GM12878 (cell line): ENCODE measurements at regions not wholly inside any gene's neighbourhood (a gene's known extent, or its start where the extent isn't known, plus 50 kb on each side); places are given as distances from the start of the nearest gene placed in this dataset.

Source experiments
- ATAC-seq: fragments of 200-7000 bp; cut with Tn5 transposase; 3 replicates; pipeline ENCODE4 v1.9.1; 2020; ENCODE audit warnings: mild to moderate bottlenecking, moderate library complexity
- BruUV-seq: library from RNA; stranded (reverse); fragments of 400-500 nt; replicated peaks from 2 replicates; lab custom pipeline; 2021; lab: Mats Ljungman, UMichigan
- CTCF ChIA-PET: fragments of 300-600 bp; sonication (Branson Sonifier 250); formaldehyde crosslinking; extraction: SDS; loops from one replicate; lab custom pipeline; 2021; ENCODE audit warnings: inconsistent platforms; lab: Yijun Ruan, JAX
- POLR2A ChIA-PET: fragments of 350-600 bp; formaldehyde crosslinking; extraction: SDS; loops from one replicate; lab custom pipeline; 2021; ENCODE audit warnings: inconsistent platforms; lab: Charles Lee
- RAD21 ChIA-PET: fragments of 300-600 bp; sonication (Branson Sonifier 250); formaldehyde crosslinking; loops from one replicate; lab custom pipeline; 2023; ENCODE audit warnings: antibody characterized with exemption; ENCODE audit not compliant: unreplicated experiment; lab: Charles Lee
- SMC1A ChIA-PET: fragments of 300-600 bp; sonication (Branson Sonifier 250); formaldehyde crosslinking; loops from one replicate; lab custom pipeline; 2023; ENCODE audit not compliant: unreplicated experiment, uncharacterized antibody; lab: Charles Lee
- DNase-seq: peaks from one replicate; pipeline ENCODE4 v3.0.0-alpha.2; 2011; ENCODE audit warnings: low read depth, low spot score
- FAIRE-seq: peaks from 3 replicates; lab custom pipeline; 2011; peaks lifted over from hg19 to GRCh38; lab: Jason Lieb, UNC
- H2AFZ ChIP-seq: 2 replicates; pipeline ENCODE4 v1.6.0; 2011; ENCODE audit warnings: low read depth, low read length, control low read depth; ENCODE audit not compliant: control insufficient read depth
- H3K27ac ChIP-seq: 2 replicates; pipeline ENCODE4 v1.5.1; 2011; ENCODE audit warnings: control low read depth; ENCODE audit not compliant: control insufficient read depth, insufficient read depth
- H3K27me3 ChIP-seq, 2 experiments: replicated peaks in 1 of 2; 2 replicates each; pipeline versions ENCODE4 v1.6.0 to v1.6.1; 2011; ENCODE audit warnings: low read length in 1 of 2; ENCODE audit not compliant: control insufficient read depth in 2 of 2, insufficient read depth in 2 of 2
- H3K36me3 ChIP-seq, 2 experiments: 2 replicates each; pipeline ENCODE4 v1.5.1; 2011; ENCODE audit warnings: low read length in 1 of 2; ENCODE audit not compliant: control insufficient read depth in 2 of 2, insufficient read depth in 2 of 2
- H3K4me1 ChIP-seq: 2 replicates; pipeline ENCODE4 v1.6.1; 2011; ENCODE audit warnings: mild to moderate bottlenecking, low read length, moderate library complexity, mixed read lengths; ENCODE audit not compliant: control insufficient read depth, insufficient read depth
- H3K4me2 ChIP-seq: 2 replicates; pipeline ENCODE4 v1.6.0; 2011; ENCODE audit warnings: control low read depth; ENCODE audit not compliant: control insufficient read depth, insufficient read depth
- H3K4me3 ChIP-seq: fragments of 200-600 bp; sonication (generic); 2 replicates; pipeline ENCODE4 v1.5.1; 2016
- H3K79me2 ChIP-seq: 2 replicates; pipeline ENCODE4 v1.6.0; 2011; ENCODE audit warnings: low read length; ENCODE audit not compliant: control insufficient read depth, insufficient read depth
- H3K9ac ChIP-seq: 2 replicates; pipeline ENCODE4 v1.8.0; 2011; ENCODE audit warnings: low read length, control low read depth, mixed read lengths; ENCODE audit not compliant: control insufficient read depth, insufficient read depth
- H3K9me3 ChIP-seq: replicated peaks from 3 replicates; pipeline ENCODE4 v1.5.1; 2011; ENCODE audit warnings: mild to moderate bottlenecking, low read length; ENCODE audit not compliant: control insufficient read depth, insufficient read depth
- H4K20me1 ChIP-seq: 2 replicates; pipeline ENCODE4 v1.6.0; 2011; ENCODE audit not compliant: control insufficient read depth, insufficient read depth
- BHLHE40 ChIP-seq, 2 experiments: fragments of 450-650 bp in 1 of 2; IDR thresholded peaks; 2 replicates each; pipeline ENCODE4 v1.6.1; 2011 to 2017; ENCODE audit warnings: low read depth in 2 of 2, borderline replicate concordance in 1 of 2, improper control_type of control experiment in 1 of 2, low read length in 1 of 2, mild to moderate bottlenecking in 1 of 2
- CHD4 ChIP-seq: fragments of 200-600 bp; sonication (generic); IDR thresholded peaks from 2 replicates; pipeline ENCODE4 v1.6.1; 2016; ENCODE audit warnings: mild to moderate bottlenecking
- DPF2 ChIP-seq: fragments of 450-650 bp; IDR thresholded peaks from 2 replicates; pipeline ENCODE4 v1.6.1; 2017; ENCODE audit warnings: mild to moderate bottlenecking
- MYC ChIP-seq: IDR thresholded peaks from 2 replicates; pipeline ENCODE4 v1.6.1; 2011; ENCODE audit warnings: mild to moderate bottlenecking, low read length, moderate library complexity, inconsistent platforms; ENCODE audit not compliant: insufficient read depth, insufficient replicate concordance, insufficient read length, severe bottlenecking
- POU2F2 ChIP-seq: IDR thresholded peaks from 3 replicates; pipeline ENCODE4 v1.6.1; 2011; ENCODE audit warnings: low read depth, mild to moderate bottlenecking, low read length, borderline replicate concordance
- SIX5 ChIP-seq: IDR thresholded peaks from 2 replicates; pipeline ENCODE4 v1.6.1; 2011; ENCODE audit warnings: mild to moderate bottlenecking, low read depth, low read length, moderate library complexity; ENCODE audit not compliant: severe bottlenecking
- SMC3 ChIP-seq: IDR thresholded peaks from 2 replicates; pipeline ENCODE4 v1.6.1; 2011; ENCODE audit warnings: low read length, improper control_type of control experiment, borderline replicate concordance
- STAT3 ChIP-seq: IDR thresholded peaks from 2 replicates; pipeline ENCODE4 v1.6.1; 2011; ENCODE audit warnings: low read depth, low read length, improper control_type of control experiment
- TCF7 ChIP-seq: IDR thresholded peaks from 2 replicates; pipeline ENCODE4 v1.6.1; 2014; ENCODE audit warnings: antibody characterized with exemption, borderline replicate concordance
- ZBED1 ChIP-seq: IDR thresholded peaks from 2 replicates; pipeline ENCODE4 v1.6.1; 2016; ENCODE audit warnings: borderline replicate concordance
- WGBS: methylation state at CpG from one replicate; pipeline ENCODE4 v1.1.6; 2016; ENCODE audit warnings: low lambda C conversion rate; ENCODE audit not compliant: insufficient replicate concordance, insufficient coverage; ENCODE audit errors: missing lambda C conversion rate; 5-methylcytosine and 5-hydroxymethylcytosine counted together
- in situ Hi-C: fragments of 300-500 bp; cut with MboI; formaldehyde crosslinking; loops from 9 replicates; pipeline ENCODE4 v1.14.3; 2018; ENCODE audit warnings: mixed read lengths
- intact Hi-C: fragments of 100-400 bp; cut with micrococcal nuclease; formaldehyde crosslinking; loops from one replicate; pipeline ENCODE4 v1.14.2; 2022; ENCODE audit not compliant: unreplicated experiment
- TF ChIP-seq, protein P1 (sequence below): IDR thresholded peaks from 2 replicates; pipeline ENCODE4 v1.6.1; 2012; ENCODE audit warnings: improper control_type of control experiment, low read depth, low read length; ENCODE audit not compliant: insufficient replicate concordance

DNA sequence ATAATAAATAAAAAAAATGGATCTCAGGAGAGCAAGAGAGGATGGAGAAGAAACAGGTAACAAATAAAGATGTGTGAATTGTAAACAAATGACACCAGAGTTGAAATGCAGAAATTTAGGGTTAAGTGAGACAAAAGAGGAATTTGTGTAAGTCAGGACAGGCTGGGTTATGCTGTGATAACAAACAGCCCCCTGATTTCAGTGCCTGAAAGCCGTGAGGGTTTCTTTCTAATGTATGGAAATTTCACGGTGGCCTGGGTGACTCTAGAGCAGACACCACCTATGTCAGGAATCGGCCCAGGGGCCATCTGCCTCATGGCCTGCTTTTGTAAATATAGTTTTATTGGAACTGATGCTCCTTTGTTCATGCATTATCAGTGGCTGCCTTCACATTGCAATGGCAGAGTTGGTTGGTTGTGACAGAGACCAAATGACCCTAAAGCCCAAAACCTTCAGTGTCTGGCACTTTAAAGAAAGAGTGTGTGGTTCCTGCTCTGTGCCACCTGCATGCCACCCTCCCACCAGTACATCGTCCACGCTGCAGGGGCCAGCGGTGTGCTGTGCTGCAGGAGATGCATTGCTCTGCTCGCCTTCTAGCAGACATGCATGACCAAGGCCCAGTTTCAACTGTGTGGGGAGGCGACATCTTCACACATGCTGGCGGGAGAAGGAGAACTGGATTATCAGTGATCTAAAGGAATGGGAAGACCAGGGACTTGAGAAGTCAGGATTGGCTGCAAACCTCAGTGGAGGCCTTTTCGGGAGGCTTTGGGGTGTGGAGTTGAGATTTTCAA lies 221.2 kb upstream of the APCDD1 start:
- DNase-seq, result no peak
- ATAC-seq, result no peak
- ChIA-PET POLR2A (no interaction called here), CTCF (no interaction called here), SMC1A (no interaction called here), RAD21 (no interaction called here)
- 31% methylated on average over 10 of the region's 10 CpGs for WGBS
- no peaks in the 10 kb centered on the region; the same call in 2 of the 3 replicates for H3K9me3 ChIP-seq
- no TSS peak for BruUV-seq
- H3K9ac ChIP-seq, result no peak overlapping the region
- TF ChIP-seq MYC, result no peak
- TF ChIP-seq STAT3, result no peak
- no peak for FAIRE-seq
- no peak overlapping the region for H3K4me2 ChIP-seq
- H3K79me2 ChIP-seq, result no peaks in the 10 kb centered on the region
- H3K4me1 ChIP-seq, result no peaks in the 10 kb centered on the region
- no peaks in the 10 kb centered on the region for H3K36me3 ChIP-seq
- peaks cover 0 to 1% of the 10 kb centered on the region in 2 experiments; a peak in 1 of 4 replicates for H3K27me3 ChIP-seq
- in situ Hi-C loops, result no loop called here
- no peak overlapping the region for H3K27ac ChIP-seq
- no peak overlapping the region for H2AFZ ChIP-seq
- intact Hi-C loops, result no loop called here
- no peak overlapping the region for H3K4me3 ChIP-seq
- H4K20me1 ChIP-seq, result no peaks in the 10 kb centered on the region

DNA sequence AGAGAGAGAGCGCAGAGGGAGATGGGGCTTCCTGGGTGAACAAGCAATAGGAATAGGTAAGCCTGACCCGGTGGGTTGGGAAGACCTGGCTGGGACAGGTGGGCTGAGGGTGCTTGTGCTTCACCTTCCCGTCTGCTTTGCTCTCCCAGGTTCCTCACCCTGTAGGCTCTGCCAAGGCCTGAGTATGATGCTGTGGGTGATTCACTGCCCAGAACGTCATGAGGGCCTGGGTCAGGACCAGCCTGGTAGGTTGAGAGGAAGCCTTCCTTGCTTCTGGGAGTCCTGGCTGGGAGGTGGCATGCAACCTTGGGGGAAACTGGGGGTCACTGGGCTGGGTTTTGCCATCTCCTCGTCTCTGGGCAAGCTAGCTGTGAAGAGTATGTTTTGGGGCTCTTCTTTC lies 220.2 kb upstream of the APCDD1 start:
- BruUV-seq, result no TSS peak
- no peaks in the 10 kb centered on the region for H3K79me2 ChIP-seq
- RAD21 ChIA-PET, result no interaction called here
- CTCF ChIA-PET, result no interaction called here
- POLR2A ChIA-PET, result no interaction called here
- no peaks in the 10 kb centered on the region for H4K20me1 ChIP-seq
- intact Hi-C loops, result no loop called here
- SMC1A ChIA-PET, result no interaction called here
- H3K27me3 ChIP-seq, result peaks cover 0 to 1% of the 10 kb centered on the region in 2 experiments; a peak in 1 of 4 replicates
- H3K4me2 ChIP-seq, result no peak overlapping the region
- no peaks in the 10 kb centered on the region for H3K36me3 ChIP-seq
- in situ Hi-C loops, result no loop called here
- H3K4me1 ChIP-seq, result no peaks in the 10 kb centered on the region
- ATAC-seq, result no peak
- WGBS, result 25% methylated on average over 5 of the region's 5 CpGs
- no peak overlapping the region for H3K9ac ChIP-seq
- no peak for FAIRE-seq
- H3K9me3 ChIP-seq, result no peaks in the 10 kb centered on the region; the same call in 2 of the 3 replicates
- no peak overlapping the region for H2AFZ ChIP-seq
- H3K27ac ChIP-seq, result no peak overlapping the region
- DNase-seq, result no peak
- no peak overlapping the region for H3K4me3 ChIP-seq
- TF ChIP-seq ZBED1 (no peak), CHD4 (no peak), SMC3 (no peak), DPF2 (no peak), POU2F2 (no peak), BHLHE40 (IDR thresholded peaks at IDR 0.05; ENCODE audit: borderline replicate concordance in 1 of 2, low read depth in 2 of 2, low read length in 1 of 2) (no peak), TCF7 (no peak), SIX5 (no peak)
- TF ChIP-seq, protein P1, sequence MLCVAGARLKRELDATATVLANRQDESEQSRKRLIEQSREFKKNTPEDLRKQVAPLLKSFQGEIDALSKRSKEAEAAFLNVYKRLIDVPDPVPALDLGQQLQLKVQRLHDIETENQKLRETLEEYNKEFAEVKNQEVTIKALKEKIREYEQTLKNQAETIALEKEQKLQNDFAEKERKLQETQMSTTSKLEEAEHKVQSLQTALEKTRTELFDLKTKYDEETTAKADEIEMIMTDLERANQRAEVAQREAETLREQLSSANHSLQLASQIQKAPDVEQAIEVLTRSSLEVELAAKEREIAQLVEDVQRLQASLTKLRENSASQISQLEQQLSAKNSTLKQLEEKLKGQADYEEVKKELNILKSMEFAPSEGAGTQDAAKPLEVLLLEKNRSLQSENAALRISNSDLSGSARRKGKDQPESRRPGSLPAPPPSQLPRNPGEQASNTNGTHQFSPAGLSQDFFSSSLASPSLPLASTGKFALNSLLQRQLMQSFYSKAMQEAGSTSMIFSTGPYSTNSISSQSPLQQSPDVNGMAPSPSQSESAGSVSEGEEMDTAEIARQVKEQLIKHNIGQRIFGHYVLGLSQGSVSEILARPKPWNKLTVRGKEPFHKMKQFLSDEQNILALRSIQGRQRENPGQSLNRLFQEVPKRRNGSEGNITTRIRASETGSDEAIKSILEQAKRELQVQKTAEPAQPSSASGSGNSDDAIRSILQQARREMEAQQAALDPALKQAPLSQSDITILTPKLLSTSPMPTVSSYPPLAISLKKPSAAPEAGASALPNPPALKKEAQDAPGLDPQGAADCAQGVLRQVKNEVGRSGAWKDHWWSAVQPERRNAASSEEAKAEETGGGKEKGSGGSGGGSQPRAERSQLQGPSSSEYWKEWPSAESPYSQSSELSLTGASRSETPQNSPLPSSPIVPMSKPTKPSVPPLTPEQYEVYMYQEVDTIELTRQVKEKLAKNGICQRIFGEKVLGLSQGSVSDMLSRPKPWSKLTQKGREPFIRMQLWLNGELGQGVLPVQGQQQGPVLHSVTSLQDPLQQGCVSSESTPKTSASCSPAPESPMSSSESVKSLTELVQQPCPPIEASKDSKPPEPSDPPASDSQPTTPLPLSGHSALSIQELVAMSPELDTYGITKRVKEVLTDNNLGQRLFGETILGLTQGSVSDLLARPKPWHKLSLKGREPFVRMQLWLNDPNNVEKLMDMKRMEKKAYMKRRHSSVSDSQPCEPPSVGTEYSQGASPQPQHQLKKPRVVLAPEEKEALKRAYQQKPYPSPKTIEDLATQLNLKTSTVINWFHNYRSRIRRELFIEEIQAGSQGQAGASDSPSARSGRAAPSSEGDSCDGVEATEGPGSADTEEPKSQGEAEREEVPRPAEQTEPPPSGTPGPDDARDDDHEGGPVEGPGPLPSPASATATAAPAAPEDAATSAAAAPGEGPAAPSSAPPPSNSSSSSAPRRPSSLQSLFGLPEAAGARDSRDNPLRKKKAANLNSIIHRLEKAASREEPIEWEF, result no peak
